ENCODE measurements at regions not wholly inside any gene's neighbourhood (a gene's known extent, or its start where the extent isn't known, plus 50 kb on each side); places are given as distances from the start of the nearest gene placed in this dataset.

GRCh38 chr3:144350125-144350524 is 378.5 kb downstream of the DIPK2A start:
- Mint-ChIP-seq H3K9me3 (no peaks in the 10 kb centered on the region), H3K4me1 (ENCODE audit: low read depth) (no peaks in the 10 kb centered on the region), H3K4me3 (no peak overlapping the region), H3K36me3 (ENCODE audit: low read depth) (no peaks in the 10 kb centered on the region), H3K27me3 (ENCODE audit: low read depth) (no peaks in the 10 kb centered on the region), H3K27ac (no peak overlapping the region)

- no peaks in the 10 kb centered on the region for H3K9me3 Mint-ChIP-seq
- H3K4me3 Mint-ChIP-seq, result no peak overlapping the region
- no peak overlapping the region for H3K27ac Mint-ChIP-seq
- H3K36me3 Mint-ChIP-seq (ENCODE audit: low read depth), result no peaks in the 10 kb centered on the region
- no peaks in the 10 kb centered on the region for H3K27me3 Mint-ChIP-seq (ENCODE audit: low read depth)
- H3K4me1 Mint-ChIP-seq (ENCODE audit: low read depth), result no peaks in the 10 kb centered on the region
These were observed 379.4 kb downstream of the DIPK2A start for GRCh38 chr3:144351011-144351410.

- no peaks in the 10 kb centered on the region for H3K4me1 Mint-ChIP-seq (ENCODE audit: low read depth)
- no peaks in the 10 kb centered on the region for H3K27me3 Mint-ChIP-seq (ENCODE audit: low read depth)
- no peak overlapping the region for H3K4me3 Mint-ChIP-seq
- H3K27ac Mint-ChIP-seq, result no peak overlapping the region
- H3K36me3 Mint-ChIP-seq (ENCODE audit: low read depth), result no peaks in the 10 kb centered on the region
- no peaks in the 10 kb centered on the region for H3K9me3 Mint-ChIP-seq
These were observed 380.2 kb downstream of the DIPK2A start for GRCh38 chr3:144351773-144352365.

GRCh38 chr3:144358191-144358590 is 386.6 kb downstream of the DIPK2A start:
- H3K9me3 Mint-ChIP-seq, result no peaks in the 10 kb centered on the region
- H3K36me3 Mint-ChIP-seq (ENCODE audit: low read depth), result no peaks in the 10 kb centered on the region
- no peak overlapping the region for H3K4me3 Mint-ChIP-seq
- no peaks in the 10 kb centered on the region for H3K27me3 Mint-ChIP-seq (ENCODE audit: low read depth)
- H3K4me1 Mint-ChIP-seq (ENCODE audit: low read depth), result no peaks in the 10 kb centered on the region
- H3K27ac Mint-ChIP-seq, result no peak overlapping the region

- Mint-ChIP-seq H3K36me3 (ENCODE audit: low read depth) (no peaks in the 10 kb centered on the region), H3K4me1 (ENCODE audit: low read depth) (no peaks in the 10 kb centered on the region), H3K9me3 (no peaks in the 10 kb centered on the region), H3K27me3 (ENCODE audit: low read depth) (no peaks in the 10 kb centered on the region), H3K27ac (no peak overlapping the region), H3K4me3 (no peak overlapping the region)
These were observed 389.4 kb downstream of the DIPK2A start for GRCh38 chr3:144361002-144361401.

- Mint-ChIP-seq H3K27me3 (ENCODE audit: low read depth) (no peaks in the 10 kb centered on the region), H3K4me3 (no peak overlapping the region), H3K36me3 (ENCODE audit: low read depth) (no peaks in the 10 kb centered on the region), H3K9me3 (no peaks in the 10 kb centered on the region), H3K27ac (no peak overlapping the region), H3K4me1 (ENCODE audit: low read depth) (no peaks in the 10 kb centered on the region)
These were observed 390.5 kb downstream of the DIPK2A start for GRCh38 chr3:144362126-144362525.

GRCh38 chr3:144363856-144364255 is 392.2 kb downstream of the DIPK2A start:
- Mint-ChIP-seq H3K4me1 (ENCODE audit: low read depth) (no peaks in the 10 kb centered on the region), H3K9me3 (peaks cover 11% of the 10 kb centered on the region), H3K27ac (no peak overlapping the region), H3K4me3 (no peak overlapping the region), H3K36me3 (ENCODE audit: low read depth) (no peaks in the 10 kb centered on the region), H3K27me3 (ENCODE audit: low read depth) (no peaks in the 10 kb centered on the region)

GRCh38 chr3:144364737-144365136 is 393.1 kb downstream of the DIPK2A start:
- H3K36me3 Mint-ChIP-seq (ENCODE audit: low read depth), result no peaks in the 10 kb centered on the region
- no peaks in the 10 kb centered on the region for H3K4me1 Mint-ChIP-seq (ENCODE audit: low read depth)
- no peaks in the 10 kb centered on the region for H3K27me3 Mint-ChIP-seq (ENCODE audit: low read depth)
- no peak overlapping the region for H3K4me3 Mint-ChIP-seq
- no peak overlapping the region for H3K27ac Mint-ChIP-seq
- H3K9me3 Mint-ChIP-seq, result peaks cover 11% of the 10 kb centered on the region

GRCh38 chr3:144369129-144369879 is 397.7 kb downstream of the DIPK2A start:
- H3K9me3 Mint-ChIP-seq, result peaks cover 11% of the 10 kb centered on the region

GRCh38 chr3:144375088-144375487 is 403.5 kb downstream of the DIPK2A start:
- Mint-ChIP-seq H3K27ac (no peak overlapping the region), H3K9me3 (no peaks in the 10 kb centered on the region), H3K4me3 (no peak overlapping the region), H3K36me3 (ENCODE audit: low read depth) (no peaks in the 10 kb centered on the region), H3K27me3 (ENCODE audit: low read depth) (no peaks in the 10 kb centered on the region), H3K4me1 (ENCODE audit: low read depth) (no peaks in the 10 kb centered on the region)

More at GRCh38 chr3:144369129-144369879, 397.7 kb downstream of the DIPK2A start:
- Mint-ChIP-seq H3K36me3 (ENCODE audit: low read depth) (no peaks in the 10 kb centered on the region), H3K4me1 (ENCODE audit: low read depth) (no peaks in the 10 kb centered on the region), H3K4me3 (no peak overlapping the region), H3K27me3 (ENCODE audit: low read depth) (no peaks in the 10 kb centered on the region), H3K27ac (no peak overlapping the region)

GRCh38 chr3:144380849-144381248 is 409.2 kb downstream of the DIPK2A start:
- Mint-ChIP-seq H3K9me3 (no peaks in the 10 kb centered on the region), H3K27me3 (ENCODE audit: low read depth) (no peaks in the 10 kb centered on the region), H3K4me1 (ENCODE audit: low read depth) (no peaks in the 10 kb centered on the region), H3K36me3 (ENCODE audit: low read depth) (no peaks in the 10 kb centered on the region), H3K4me3 (no peak overlapping the region), H3K27ac (no peak overlapping the region)

GRCh38 chr3:144381607-144382006 is 410.0 kb downstream of the DIPK2A start:
- no peak overlapping the region for H3K4me3 Mint-ChIP-seq
- H3K36me3 Mint-ChIP-seq (ENCODE audit: low read depth), result no peaks in the 10 kb centered on the region
- no peaks in the 10 kb centered on the region for H3K27me3 Mint-ChIP-seq (ENCODE audit: low read depth)
- no peaks in the 10 kb centered on the region for H3K4me1 Mint-ChIP-seq (ENCODE audit: low read depth)
- no peaks in the 10 kb centered on the region for H3K9me3 Mint-ChIP-seq
- H3K27ac Mint-ChIP-seq, result no peak overlapping the region

- H3K9me3 Mint-ChIP-seq, result no peaks in the 10 kb centered on the region
- H3K4me3 Mint-ChIP-seq, result no peak overlapping the region
- H3K27me3 Mint-ChIP-seq (ENCODE audit: low read depth), result no peaks in the 10 kb centered on the region
- no peak overlapping the region for H3K27ac Mint-ChIP-seq
- no peaks in the 10 kb centered on the region for H3K4me1 Mint-ChIP-seq (ENCODE audit: low read depth)
- H3K36me3 Mint-ChIP-seq (ENCODE audit: low read depth), result no peaks in the 10 kb centered on the region
These were observed 412.8 kb downstream of the DIPK2A start for GRCh38 chr3:144384241-144384979.

- H3K9me3 Mint-ChIP-seq, result no peaks in the 10 kb centered on the region
- no peaks in the 10 kb centered on the region for H3K4me1 Mint-ChIP-seq (ENCODE audit: low read depth)
- no peak overlapping the region for H3K27ac Mint-ChIP-seq
- H3K36me3 Mint-ChIP-seq (ENCODE audit: low read depth), result no peaks in the 10 kb centered on the region
- no peak overlapping the region for H3K4me3 Mint-ChIP-seq
- H3K27me3 Mint-ChIP-seq (ENCODE audit: low read depth), result no peaks in the 10 kb centered on the region
These were observed 419.2 kb downstream of the DIPK2A start for GRCh38 chr3:144390786-144391185.

GRCh38 chr3:144391236-144391635 is 419.6 kb downstream of the DIPK2A start:
- Mint-ChIP-seq H3K27me3 (ENCODE audit: low read depth) (no peaks in the 10 kb centered on the region), H3K36me3 (ENCODE audit: low read depth) (no peaks in the 10 kb centered on the region), H3K4me3 (no peak overlapping the region), H3K4me1 (ENCODE audit: low read depth) (no peaks in the 10 kb centered on the region), H3K9me3 (no peaks in the 10 kb centered on the region), H3K27ac (no peak overlapping the region)
